Endothelial cell (in vitro differentiated cells): ENCODE measurements at regions not wholly inside any gene's neighbourhood (a gene's known extent, or its start where the extent isn't known, plus 50 kb on each side); places are given as distances from the start of the nearest gene placed in this dataset.
"Not testable (repeated sequence)": the region's sequence is repeated elsewhere in the genome, so short reads cannot be mapped to it uniquely, and the experiment has no call there.

ENCODE experiments used
- DNase-seq: peaks from one replicate; pipeline ENCODE4 v3.0.0; 2021; ENCODE audit warnings: low spot score
- H3K27ac Mint-ChIP-seq: one replicate; pipeline ENCODE4 v1.8.0; 2021; ENCODE audit warnings: mixed read lengths, inconsistent platforms; ENCODE audit not compliant: unreplicated experiment
- H3K27me3 Mint-ChIP-seq: one replicate; pipeline ENCODE4 v1.8.0; 2021; ENCODE audit warnings: mild to moderate bottlenecking, moderate library complexity, mixed read lengths, inconsistent platforms; ENCODE audit not compliant: unreplicated experiment
- H3K36me3 Mint-ChIP-seq: one replicate; pipeline ENCODE4 v1.8.0; 2021; ENCODE audit warnings: mild to moderate bottlenecking, low read depth, mixed read lengths, inconsistent platforms; ENCODE audit not compliant: unreplicated experiment
- H3K4me1 Mint-ChIP-seq: one replicate; pipeline ENCODE4 v1.8.0; 2021; ENCODE audit warnings: mild to moderate bottlenecking, mixed read lengths, inconsistent platforms; ENCODE audit not compliant: unreplicated experiment
- H3K4me3 Mint-ChIP-seq: one replicate; pipeline ENCODE4 v1.8.0; 2021; ENCODE audit warnings: mild to moderate bottlenecking, mixed read lengths, inconsistent platforms; ENCODE audit not compliant: unreplicated experiment
- H3K9me3 Mint-ChIP-seq: one replicate; pipeline ENCODE4 v1.8.0; 2021; ENCODE audit warnings: mixed read lengths, inconsistent platforms; ENCODE audit not compliant: unreplicated experiment
- TF ChIP-seq, protein P1 (sequence below): fragments of 200-600 bp; sonication (generic); IDR thresholded peaks from one replicate; pipeline ENCODE4 v1.5.0; 2021; ENCODE audit warnings: antibody characterized with exemption; ENCODE audit not compliant: unreplicated experiment

DNA sequence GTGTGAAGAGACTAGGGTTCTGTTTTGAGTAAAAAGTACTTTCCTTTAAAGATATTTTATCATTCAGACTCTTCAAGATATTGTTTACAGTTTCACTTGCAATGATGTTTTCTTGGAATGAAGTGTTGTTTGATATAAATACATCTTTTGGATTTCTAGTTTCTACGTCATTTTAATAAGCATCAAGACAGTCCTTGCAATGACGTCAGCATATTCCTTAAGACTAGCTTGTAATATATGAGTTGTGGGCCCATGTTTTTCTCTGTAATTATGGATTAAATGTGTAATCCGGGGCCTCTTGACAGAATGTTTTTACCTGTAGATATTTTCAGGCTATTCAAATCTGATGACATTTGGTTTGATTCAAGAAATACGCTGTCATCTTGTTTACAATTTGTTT is 66.1 kb downstream of the RBMX2 start:
- TF ChIP-seq, protein P1, sequence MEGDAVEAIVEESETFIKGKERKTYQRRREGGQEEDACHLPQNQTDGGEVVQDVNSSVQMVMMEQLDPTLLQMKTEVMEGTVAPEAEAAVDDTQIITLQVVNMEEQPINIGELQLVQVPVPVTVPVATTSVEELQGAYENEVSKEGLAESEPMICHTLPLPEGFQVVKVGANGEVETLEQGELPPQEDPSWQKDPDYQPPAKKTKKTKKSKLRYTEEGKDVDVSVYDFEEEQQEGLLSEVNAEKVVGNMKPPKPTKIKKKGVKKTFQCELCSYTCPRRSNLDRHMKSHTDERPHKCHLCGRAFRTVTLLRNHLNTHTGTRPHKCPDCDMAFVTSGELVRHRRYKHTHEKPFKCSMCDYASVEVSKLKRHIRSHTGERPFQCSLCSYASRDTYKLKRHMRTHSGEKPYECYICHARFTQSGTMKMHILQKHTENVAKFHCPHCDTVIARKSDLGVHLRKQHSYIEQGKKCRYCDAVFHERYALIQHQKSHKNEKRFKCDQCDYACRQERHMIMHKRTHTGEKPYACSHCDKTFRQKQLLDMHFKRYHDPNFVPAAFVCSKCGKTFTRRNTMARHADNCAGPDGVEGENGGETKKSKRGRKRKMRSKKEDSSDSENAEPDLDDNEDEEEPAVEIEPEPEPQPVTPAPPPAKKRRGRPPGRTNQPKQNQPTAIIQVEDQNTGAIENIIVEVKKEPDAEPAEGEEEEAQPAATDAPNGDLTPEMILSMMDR, result no peak
- DNase-seq, result no peak
- H3K36me3 Mint-ChIP-seq, result no peaks in the 10 kb centered on the region
- no peaks in the 10 kb centered on the region for H3K9me3 Mint-ChIP-seq
- no peak overlapping the region for H3K27ac Mint-ChIP-seq
- no peaks in the 10 kb centered on the region for H3K27me3 Mint-ChIP-seq
- no peak overlapping the region for H3K4me3 Mint-ChIP-seq
- no peaks in the 10 kb centered on the region for H3K4me1 Mint-ChIP-seq

DNA sequence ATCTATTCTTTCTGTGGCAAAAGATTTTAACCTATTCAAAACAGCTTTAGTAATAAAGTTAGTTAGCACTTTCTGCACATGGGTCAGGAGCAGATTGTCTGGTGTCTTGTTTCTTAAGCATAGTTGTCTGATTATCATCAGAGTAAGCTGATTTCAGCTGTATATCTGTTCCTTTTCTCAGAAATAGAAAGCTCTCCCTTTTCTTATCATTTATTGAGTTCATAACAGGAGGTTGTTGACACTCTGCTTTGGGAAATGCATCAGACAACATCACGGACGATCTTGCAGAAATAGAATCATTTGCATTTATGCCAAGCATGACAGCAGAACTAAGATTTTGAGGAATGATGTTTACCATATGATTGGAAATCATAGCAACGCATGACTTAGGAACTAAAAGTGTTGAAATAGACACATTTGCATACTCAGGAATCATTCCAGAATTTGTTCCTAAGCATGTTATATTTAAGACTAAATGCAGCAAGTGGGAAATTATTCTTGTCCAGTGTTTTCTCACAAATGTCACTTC is 66.7 kb downstream of the RBMX2 start:
- no peak overlapping the region for H3K4me3 Mint-ChIP-seq
- TF ChIP-seq, protein P1, result no peak
- DNase-seq, result no peak
- no peaks in the 10 kb centered on the region for H3K4me1 Mint-ChIP-seq
- no peaks in the 10 kb centered on the region for H3K9me3 Mint-ChIP-seq
- H3K36me3 Mint-ChIP-seq, result no peaks in the 10 kb centered on the region
- no peak overlapping the region for H3K27ac Mint-ChIP-seq
- no peaks in the 10 kb centered on the region for H3K27me3 Mint-ChIP-seq

GRCh38 chrX:130482871-130483270 is 81.1 kb downstream of the RBMX2 start:
- Mint-ChIP-seq H3K27me3 (no peaks in the 10 kb centered on the region), H3K4me3 (no peak overlapping the region), H3K9me3 (no peaks in the 10 kb centered on the region), H3K36me3 (no peaks in the 10 kb centered on the region), H3K27ac (no peak overlapping the region), H3K4me1 (no peaks in the 10 kb centered on the region)
- TF ChIP-seq, protein P1, result no peak
- no peak for DNase-seq

- Mint-ChIP-seq H3K27ac (no peak overlapping the region), H3K4me1 (no peaks in the 10 kb centered on the region), H3K9me3 (no peaks in the 10 kb centered on the region), H3K4me3 (no peak overlapping the region), H3K36me3 (no peaks in the 10 kb centered on the region), H3K27me3 (no peaks in the 10 kb centered on the region)
- TF ChIP-seq, protein P1, result no peak
- no peak for DNase-seq
Measured at GRCh38 chrX:130485870-130486269, 84.1 kb downstream of the RBMX2 start.

DNA sequence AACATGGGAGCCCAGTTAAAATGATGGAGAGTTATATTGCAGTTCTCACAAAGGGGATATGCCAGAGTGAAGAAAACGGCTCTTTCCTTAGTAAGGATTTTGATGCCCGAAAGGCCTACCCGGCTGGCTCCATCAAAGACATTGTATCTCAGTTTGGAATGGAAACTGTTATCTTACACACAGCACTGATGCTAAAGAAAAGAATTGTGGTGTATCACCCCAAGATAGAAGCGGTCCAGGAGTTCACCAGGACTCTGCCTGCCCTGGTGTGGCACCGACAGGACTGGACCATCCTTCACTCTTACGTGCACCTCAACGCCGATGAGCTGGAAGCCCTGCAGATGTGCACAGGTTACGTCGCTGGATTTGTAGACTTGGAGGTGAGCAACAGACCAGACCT is 93.7 kb downstream of the RBMX2 start:
- not testable (repeated sequence) for H3K9me3 Mint-ChIP-seq, H3K4me3 Mint-ChIP-seq, H3K36me3 Mint-ChIP-seq, H3K27ac Mint-ChIP-seq, H3K4me1 Mint-ChIP-seq, DNase-seq, H3K27me3 Mint-ChIP-seq
